Mucosa of gallbladder (tissue), 1 donor: ENCODE measurements at regions not wholly inside any gene's neighbourhood (a gene's known extent, or its start where the extent isn't known, plus 50 kb on each side); places are given as distances from the start of the nearest gene placed in this dataset.
"Not testable (repeated sequence)": the region's sequence is repeated elsewhere in the genome, so short reads cannot be mapped to it uniquely, and the experiment has no call there.

Experiments used
- DNase-seq: peaks from one replicate; pipeline ENCODE4 v3.0.0-alpha.2; 2020; ENCODE audit warnings: low spot score
- donor health status: DM: no; HTN: no; CAD: no.

DNA sequence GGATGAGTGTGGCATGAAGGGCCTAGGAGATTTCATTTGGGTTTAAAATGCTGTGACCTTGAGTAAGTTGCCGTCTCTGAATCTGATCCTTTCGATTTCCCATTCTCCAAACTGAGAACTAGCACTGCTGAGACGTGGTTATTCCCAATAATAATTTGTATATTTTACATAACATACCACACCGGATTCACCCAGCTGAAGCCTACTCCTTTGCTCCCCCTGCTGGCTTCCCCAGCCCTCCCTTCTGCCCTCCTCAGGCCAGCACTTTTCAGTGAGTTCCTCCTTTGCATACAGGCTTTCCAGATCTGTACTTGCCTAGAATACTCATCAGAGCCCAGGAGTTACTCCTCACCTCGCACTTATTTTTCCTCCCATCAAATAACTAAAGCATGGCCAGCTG lies 255.1 kb downstream of the OR4F29 start:
- DNase-seq, result not testable (repeated sequence)

- peak; percentile 10 for DNase-seq
Observed at GRCh38 chr1:191296-192049, 260.0 kb downstream of the OR4F29 start.

DNA sequence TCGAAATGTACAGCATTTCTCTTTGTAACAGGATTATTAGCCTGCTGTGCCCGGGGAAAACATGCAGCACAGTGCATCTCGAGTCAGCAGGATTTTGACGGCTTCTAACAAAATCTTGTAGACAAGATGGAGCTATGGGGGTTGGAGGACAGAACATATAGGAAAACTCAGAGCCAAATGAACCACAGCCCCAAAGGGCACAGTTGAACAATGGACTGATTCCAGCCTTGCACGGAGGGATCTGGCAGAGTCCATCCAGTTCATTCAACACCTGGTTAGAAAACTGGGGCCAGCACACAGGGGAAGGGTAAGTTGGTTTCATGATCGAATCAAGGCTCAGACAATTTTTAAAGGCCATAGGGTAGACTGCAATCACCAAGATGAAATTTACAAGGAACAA lies 260.8 kb downstream of the OR4F29 start:
- DNase-seq, result not testable (repeated sequence)

- not testable (repeated sequence) for DNase-seq
Observed at GRCh38 chr1:189915-190314, 261.6 kb downstream of the OR4F29 start.

GRCh38 chr1:189270-189669 lies 262.2 kb downstream of the OR4F29 start:
- not testable (repeated sequence) for DNase-seq

- DNase-seq, result not testable (repeated sequence)
Observed at GRCh38 chr1:187298-187697, 264.2 kb downstream of the OR4F29 start.

GRCh38 chr1:186691-187131 lies 264.8 kb downstream of the OR4F29 start:
- not testable (repeated sequence) for DNase-seq

- DNase-seq, result not testable (repeated sequence)
Observed at GRCh38 chr1:186223-186622, 265.3 kb downstream of the OR4F29 start.

GRCh38 chr1:185526-185925 lies 266.0 kb downstream of the OR4F29 start:
- DNase-seq, result not testable (repeated sequence)

GRCh38 chr1:184336-184686 lies 267.2 kb downstream of the OR4F29 start:
- peak; percentile 14 for DNase-seq

DNA sequence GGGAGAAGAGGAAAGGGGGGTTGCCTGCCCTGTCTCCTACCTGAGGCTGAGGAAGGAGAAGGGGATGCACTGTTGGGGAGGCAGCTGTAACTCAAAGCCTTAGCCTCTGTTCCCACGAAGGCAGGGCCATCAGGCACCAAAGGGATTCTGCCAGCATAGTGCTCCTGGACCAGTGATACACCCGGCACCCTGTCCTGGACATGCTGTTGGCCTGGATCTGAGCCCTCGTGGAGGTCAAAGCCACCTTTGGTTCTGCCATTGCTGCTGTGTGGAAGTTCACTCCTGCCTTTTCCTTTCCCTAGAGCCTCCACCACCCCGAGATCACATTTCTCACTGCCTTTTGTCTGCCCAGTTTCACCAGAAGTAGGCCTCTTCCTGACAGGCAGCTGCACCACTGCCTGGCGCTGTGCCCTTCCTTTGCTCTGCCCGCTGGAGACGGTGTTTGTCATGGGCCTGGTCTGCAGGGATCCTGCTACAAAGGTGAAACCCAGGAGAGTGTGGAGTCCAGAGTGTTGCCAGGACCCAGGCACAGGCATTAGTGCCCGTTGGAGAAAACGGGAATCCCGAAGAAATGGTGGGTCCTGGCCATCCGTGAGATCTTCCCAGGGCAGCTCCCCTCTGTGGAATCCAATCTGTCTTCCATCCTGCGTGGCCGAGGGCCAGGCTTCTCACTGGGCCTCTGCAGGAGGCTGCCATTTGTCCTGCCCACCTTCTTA lies 267.7 kb downstream of the OR4F29 start:
- DNase-seq, result not testable (repeated sequence)

DNA sequence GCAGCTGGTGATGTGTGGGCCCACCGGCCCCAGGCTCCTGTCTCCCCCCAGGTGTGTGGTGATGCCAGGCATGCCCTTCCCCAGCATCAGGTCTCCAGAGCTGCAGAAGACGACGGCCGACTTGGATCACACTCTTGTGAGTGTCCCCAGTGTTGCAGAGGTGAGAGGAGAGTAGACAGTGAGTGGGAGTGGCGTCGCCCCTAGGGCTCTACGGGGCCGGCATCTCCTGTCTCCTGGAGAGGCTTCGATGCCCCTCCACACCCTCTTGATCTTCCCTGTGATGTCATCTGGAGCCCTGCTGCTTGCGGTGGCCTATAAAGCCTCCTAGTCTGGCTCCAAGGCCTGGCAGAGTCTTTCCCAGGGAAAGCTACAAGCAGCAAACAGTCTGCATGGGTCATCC lies 268.4 kb downstream of the OR4F29 start:
- DNase-seq, result not testable (repeated sequence)

- DNase-seq, result not testable (repeated sequence)
Observed at GRCh38 chr1:182631-183030, 268.8 kb downstream of the OR4F29 start.

DNA sequence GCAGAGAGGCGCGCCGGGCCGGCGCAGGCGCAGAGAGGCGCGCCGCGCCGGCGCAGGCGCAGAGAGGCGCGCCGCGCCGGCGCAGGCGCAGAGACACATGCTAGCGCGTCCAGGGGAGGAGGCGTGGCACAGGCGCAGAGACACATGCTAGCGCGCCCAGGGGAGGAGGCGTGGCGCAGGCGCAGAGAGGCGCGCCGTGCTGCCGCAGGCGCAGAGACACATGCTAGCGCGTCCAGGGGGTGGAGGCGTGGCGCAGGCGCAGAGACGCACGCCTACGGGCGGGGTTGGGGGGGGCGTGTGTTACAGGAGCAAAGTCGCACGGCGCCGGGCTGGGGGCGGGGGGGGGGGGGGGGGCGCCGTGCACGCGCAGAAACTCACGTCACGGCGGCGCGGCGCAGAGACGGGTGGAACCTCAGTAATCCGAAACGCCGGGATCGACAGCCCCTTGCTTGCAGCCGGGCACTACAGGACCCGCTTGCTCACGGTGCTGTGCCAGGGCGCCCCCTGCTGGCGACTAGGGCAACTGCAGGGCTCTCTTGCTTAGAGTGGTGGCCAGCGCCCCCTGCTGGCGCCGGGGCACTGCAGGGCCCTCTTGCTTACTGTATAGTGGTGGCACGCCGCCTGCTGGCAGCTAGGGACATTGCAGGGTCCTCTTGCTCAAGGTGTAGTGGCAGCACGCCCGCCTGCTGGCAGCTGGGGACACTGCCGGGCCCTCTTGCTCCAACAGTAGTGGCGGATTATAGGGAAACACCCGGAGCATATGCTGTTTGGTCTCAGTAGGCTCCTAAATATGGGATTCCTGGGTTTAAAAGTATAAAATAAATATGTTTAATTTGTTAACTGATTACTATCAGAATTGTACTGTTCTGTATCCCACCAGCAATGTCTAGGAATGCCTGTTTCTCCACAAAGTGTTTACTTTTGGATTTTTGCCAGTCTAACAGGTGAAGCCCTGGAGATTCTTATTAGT lies 269.9 kb downstream of the OR4F29 start:
- DNase-seq, result peak; percentile 45

- DNase-seq, result not testable (repeated sequence)
Observed at GRCh38 chr1:180749-181205, 270.7 kb downstream of the OR4F29 start.

DNA sequence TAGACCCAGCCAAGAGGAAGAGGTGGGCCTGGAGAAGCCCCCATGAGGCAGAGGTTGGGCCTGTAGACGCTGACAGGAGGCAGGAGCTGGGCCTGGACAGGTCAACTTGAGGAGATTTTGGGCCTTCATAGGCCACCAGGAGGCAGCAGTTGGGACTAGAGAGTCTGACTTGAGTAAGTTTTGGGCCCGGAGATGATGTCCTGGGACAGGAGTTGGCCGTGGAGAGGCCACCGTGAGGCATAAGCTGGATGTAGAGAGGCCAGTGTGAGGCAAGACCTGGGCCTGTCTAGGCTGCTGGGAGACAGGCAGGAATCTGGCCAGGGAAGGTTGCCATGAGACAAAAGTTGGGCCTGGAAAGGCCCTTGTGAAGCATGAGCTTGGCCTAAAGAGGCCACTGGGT lies 312.6 kb downstream of the OR4F29 start:
- DNase-seq, result not testable (repeated sequence)

DNA sequence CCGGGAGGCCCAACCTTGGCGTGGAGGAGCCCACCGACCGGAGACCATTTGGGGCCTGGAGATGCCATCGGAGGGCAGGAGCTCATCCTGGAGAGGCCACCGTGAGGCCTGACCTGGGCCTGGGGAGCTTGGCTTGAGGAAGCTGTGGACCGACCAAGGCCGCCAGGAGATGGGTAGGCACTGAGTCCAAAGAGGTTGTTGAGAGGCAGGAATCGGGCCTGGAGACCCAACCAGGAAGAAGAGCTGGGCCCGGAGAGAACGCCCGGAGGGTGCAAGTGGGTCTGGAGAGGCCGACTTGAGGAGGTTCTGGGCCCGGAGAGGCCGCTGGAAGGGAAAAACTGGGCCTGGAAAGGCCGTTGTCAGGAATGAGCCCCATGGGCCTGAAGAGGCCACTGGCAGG lies 313.8 kb downstream of the OR4F29 start:
- DNase-seq, result not testable (repeated sequence)

- not testable (repeated sequence) for DNase-seq
Observed at GRCh38 chr1:136344-136932, 315.0 kb downstream of the OR4F29 start.

- DNase-seq, result not testable (repeated sequence)
Observed at GRCh38 chr1:134936-135335, 316.5 kb downstream of the OR4F29 start.

GRCh38 chr1:118440-118839 lies 333.0 kb downstream of the OR4F29 start:
- DNase-seq, result not testable (repeated sequence)

DNA sequence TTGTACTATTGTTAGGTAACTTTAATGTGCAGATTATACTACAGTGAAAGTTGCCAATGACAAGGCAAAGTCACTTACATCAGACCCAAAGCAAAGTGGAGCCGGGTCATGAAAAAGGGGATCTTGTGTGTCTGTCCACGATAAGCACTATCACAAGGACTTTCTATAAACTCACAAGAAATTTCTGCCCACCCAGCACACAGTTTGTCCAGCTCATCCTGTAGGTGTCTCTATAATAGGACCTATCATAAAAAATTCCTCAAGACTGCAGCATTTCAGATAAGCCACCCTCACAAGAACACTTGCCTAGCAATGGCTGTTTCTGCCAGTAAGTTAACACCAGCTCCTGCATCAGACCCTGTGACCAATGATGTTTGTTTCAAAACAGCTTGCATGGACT lies 335.9 kb downstream of the OR4F29 start:
- DNase-seq, result not testable (repeated sequence)
